Lower leg skin (tissue), 4 donors: ENCODE measurements at regions not wholly inside any gene's neighbourhood (a gene's known extent, or its start where the extent isn't known, plus 50 kb on each side); places are given as distances from the start of the nearest gene placed in this dataset.

Source experiments
- DNase-seq, 2 donors: peaks; one replicate each; pipeline ENCODE4 v3.0.0-alpha.2; 2019; ENCODE audit warnings: low spot score in 2 of 2
- H3K4me3 ChIP-seq: fragments of 200-600 bp; sonication (generic); 2 replicates; pipeline ENCODE4 v1.5.1; 2017; ENCODE audit warnings: mild to moderate bottlenecking, low read depth; ENCODE audit not compliant: poor library complexity, severe bottlenecking
- POLR2A ChIP-seq, 2 donors: fragments of 450-650 bp; IDR thresholded peaks; one replicate each; pipeline ENCODE4 v1.6.1; 2016 to 2017; ENCODE audit warnings: antibody characterized with exemption in 2 of 2, mild to moderate bottlenecking in 1 of 2, moderate library complexity in 1 of 2
- WGBS, 2 donors: methylation state at CpG; one replicate each; pipeline ENCODE4 v1.1.5; 2018; 5-methylcytosine and 5-hydroxymethylcytosine counted together
- intact Hi-C: fragments of 100-400 bp; cut with DNase I; formaldehyde crosslinking; loops from one replicate; pipeline ENCODE4 v1.15.0; 2023; ENCODE audit warnings: low total_unique reads
- TF ChIP-seq, protein P1 (sequence below), 3 donors: fragments of 450-650 bp; IDR thresholded peaks; one replicate each; pipeline ENCODE4 v1.5.1; 2016; ENCODE audit warnings: antibody characterized with exemption in 3 of 3, mild to moderate bottlenecking in 3 of 3, moderate library complexity in 2 of 3

DNA sequence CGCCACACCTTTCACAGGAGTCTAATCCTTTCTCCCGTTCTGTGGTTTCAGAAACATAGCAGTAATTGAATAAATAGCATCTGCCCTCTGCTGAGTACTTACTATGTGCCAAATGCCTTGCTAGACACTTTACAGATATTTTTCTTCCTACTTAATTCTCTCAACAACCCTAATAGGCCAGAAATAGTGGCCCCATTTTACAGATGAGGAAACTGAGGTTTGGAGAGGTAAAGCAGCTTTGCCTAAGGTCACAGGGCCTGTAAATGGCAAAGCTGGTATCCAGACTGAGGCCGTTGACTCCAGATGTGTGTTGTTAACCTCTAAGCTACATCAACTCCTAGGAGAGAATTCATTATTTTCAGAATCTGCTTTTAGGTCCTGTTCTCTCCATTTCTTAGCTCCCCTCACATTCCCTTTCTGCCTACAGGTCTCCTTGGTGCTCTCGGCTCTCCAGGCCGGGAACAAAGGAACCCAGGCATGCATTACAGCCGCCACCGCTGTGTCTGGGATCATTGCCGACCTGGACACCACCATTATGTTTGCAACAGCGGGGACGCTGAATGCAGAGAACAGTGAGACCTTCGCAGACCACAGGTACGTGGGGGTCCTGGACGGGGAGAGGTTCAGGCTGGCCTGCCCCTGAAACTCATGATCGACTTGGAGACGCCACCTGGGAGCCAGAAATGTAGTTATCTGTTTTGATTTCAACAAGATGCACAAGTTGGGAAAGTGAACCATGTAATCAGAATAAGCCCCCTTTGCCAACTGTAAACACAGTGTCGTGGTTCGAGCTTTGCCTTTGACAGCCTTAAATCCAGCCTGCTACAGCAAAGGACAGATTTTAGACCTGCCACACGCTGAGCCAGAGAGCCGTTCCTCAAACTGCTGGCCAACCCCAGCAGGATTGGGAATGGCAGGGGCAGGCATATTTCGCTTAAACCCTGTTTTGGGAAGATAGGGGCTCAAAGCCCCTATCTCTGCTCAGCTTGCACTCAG lies 246.5 kb upstream of the TPM1 start:
- H3K4me3 ChIP-seq, result no peak overlapping the region
- intact Hi-C loops, result no loop called here
- no peak for DNase-seq
- WGBS, 2 donors, result 93 to 95% methylated on average over 20 of the region's 20 CpGs
- TF ChIP-seq, protein P1, sequence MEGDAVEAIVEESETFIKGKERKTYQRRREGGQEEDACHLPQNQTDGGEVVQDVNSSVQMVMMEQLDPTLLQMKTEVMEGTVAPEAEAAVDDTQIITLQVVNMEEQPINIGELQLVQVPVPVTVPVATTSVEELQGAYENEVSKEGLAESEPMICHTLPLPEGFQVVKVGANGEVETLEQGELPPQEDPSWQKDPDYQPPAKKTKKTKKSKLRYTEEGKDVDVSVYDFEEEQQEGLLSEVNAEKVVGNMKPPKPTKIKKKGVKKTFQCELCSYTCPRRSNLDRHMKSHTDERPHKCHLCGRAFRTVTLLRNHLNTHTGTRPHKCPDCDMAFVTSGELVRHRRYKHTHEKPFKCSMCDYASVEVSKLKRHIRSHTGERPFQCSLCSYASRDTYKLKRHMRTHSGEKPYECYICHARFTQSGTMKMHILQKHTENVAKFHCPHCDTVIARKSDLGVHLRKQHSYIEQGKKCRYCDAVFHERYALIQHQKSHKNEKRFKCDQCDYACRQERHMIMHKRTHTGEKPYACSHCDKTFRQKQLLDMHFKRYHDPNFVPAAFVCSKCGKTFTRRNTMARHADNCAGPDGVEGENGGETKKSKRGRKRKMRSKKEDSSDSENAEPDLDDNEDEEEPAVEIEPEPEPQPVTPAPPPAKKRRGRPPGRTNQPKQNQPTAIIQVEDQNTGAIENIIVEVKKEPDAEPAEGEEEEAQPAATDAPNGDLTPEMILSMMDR (IDR thresholded peaks at IDR 0.05), result no peak
- no peak for TF ChIP-seq POLR2A (IDR thresholded peaks at IDR 0.05)

DNA sequence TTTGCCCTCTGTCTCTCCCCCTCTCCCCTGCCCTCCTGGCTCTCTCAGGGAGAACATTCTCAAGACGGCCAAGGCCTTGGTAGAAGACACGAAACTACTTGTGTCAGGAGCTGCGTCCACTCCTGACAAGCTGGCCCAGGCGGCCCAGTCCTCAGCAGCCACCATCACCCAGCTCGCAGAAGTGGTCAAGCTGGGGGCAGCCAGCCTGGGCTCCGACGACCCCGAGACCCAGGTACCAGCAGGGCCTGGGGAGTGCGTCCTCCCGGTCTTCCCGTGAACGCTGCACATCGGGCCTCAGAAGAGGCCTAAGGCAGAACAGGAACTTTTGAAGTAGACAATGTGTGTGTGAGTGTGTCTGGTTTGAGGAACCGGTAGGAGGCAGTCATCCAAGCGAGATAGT lies 245.4 kb upstream of the TPM1 start:
- intact Hi-C loops, result no loop called here
- no peak overlapping the region for H3K4me3 ChIP-seq
- no peak for TF ChIP-seq POLR2A (IDR thresholded peaks at IDR 0.05)
- TF ChIP-seq, protein P1 (IDR thresholded peaks at IDR 0.05), result no peak
- 93 to 96% methylated on average over 12 to 14 of the region's 15 CpGs for WGBS, 2 donors
- DNase-seq, result no peak

DNA sequence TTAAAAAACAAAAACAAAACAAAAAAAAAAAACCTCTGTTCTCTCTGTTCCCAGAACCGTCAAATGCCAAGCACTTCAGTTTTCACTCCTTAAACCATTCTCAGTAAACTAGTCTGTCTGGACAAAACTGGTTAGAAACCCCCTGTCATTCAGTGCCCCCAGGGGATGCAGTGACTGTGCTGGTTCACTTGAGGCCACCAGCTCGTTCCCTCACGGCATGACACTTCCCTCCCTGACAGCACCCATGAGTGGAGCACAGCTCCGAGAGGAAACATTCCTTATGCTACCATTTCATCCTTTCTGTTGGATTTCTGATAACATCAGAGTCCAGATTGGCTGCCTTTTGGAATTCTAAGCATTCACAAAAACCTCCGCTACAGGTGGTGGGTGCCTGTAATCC lies 244.0 kb upstream of the TPM1 start:
- WGBS, 2 donors, result 86 to 92% methylated on average over 5 of the region's 5 CpGs

DNA sequence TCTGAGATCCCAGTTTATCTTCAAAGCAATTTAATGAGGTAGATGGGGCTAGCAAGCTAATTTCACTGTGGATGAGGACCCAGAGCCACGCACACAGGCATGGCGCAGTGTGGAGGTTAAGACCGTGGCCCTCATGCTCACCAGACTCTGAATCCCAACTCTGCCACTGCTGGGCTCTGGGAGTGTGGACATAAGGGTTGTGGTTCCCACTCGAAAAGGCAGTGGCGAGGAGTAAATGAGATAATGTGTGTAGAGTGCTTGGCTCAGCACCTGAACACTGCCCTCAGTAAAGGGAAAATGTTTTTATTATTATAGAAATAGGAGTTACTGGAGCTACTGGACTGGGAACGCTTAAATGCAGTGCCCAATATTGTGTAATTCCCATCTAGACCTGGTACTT lies 243.5 kb upstream of the TPM1 start:
- no peak for TF ChIP-seq POLR2A (IDR thresholded peaks at IDR 0.05)
- TF ChIP-seq, protein P1 (IDR thresholded peaks at IDR 0.05), result no peak
- WGBS, 2 donors, result 93 to 97% methylated on average over 6 of the region's 6 CpGs
- no peak for DNase-seq
- no peak overlapping the region for H3K4me3 ChIP-seq
- intact Hi-C loops, result no loop called here

More for the DNA sequence above, 244.0 kb upstream of the TPM1 start:
- intact Hi-C loops, result no loop called here
- H3K4me3 ChIP-seq, result no peak overlapping the region
- TF ChIP-seq POLR2A (IDR thresholded peaks at IDR 0.05), result no peak
- TF ChIP-seq, protein P1 (IDR thresholded peaks at IDR 0.05), result no peak
- no peak for DNase-seq

DNA sequence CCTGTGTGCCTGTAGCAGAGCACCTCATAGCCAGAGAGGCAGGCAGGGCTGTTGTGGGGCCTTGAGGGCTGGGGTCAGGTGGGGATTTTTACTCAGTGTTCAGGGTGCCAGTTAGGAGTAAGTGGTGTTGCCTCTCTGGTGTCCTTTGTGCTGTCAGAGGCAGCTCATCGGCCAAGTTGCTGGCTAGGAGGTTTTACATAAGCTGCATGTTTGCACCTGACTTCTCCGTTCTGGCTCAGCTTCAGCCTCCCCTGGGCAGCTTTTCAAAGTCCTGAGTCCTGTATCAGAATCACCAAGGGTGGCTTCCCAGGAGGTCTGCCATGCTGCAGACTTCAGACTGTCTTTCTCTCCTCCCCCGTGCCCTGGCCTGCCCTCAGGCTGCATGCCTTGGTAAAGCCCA lies 242.6 kb upstream of the TPM1 start:
- H3K4me3 ChIP-seq, result no peak overlapping the region
- intact Hi-C loops, result no loop called here
- 53 to 70% methylated on average over 3 of the region's 3 CpGs for WGBS, 2 donors
- TF ChIP-seq, protein P1 (IDR thresholded peaks at IDR 0.05), result no peak
- no peak for TF ChIP-seq POLR2A (IDR thresholded peaks at IDR 0.05)
- no peak for DNase-seq
